8988T (cell line): ENCODE measurements at regions not wholly inside any gene's neighbourhood (a gene's known extent, or its start where the extent isn't known, plus 50 kb on each side); places are given as distances from the start of the nearest gene placed in this dataset.

Source experiments
- DNase-seq: peaks from one replicate; pipeline ENCODE4 v3.0.0; 2011

GRCh38 chr12:77388445-77389265 is 323.3 kb upstream of the E2F7 start:
- DNase-seq = no peak

- DNase-seq = no peak
Observed at GRCh38 chr12:77387671-77388070, 322.3 kb upstream of the E2F7 start.

GRCh38 chr12:77387214-77387613 is 321.8 kb upstream of the E2F7 start:
- no peak for DNase-seq

GRCh38 chr12:77384941-77385340 is 319.6 kb upstream of the E2F7 start:
- DNase-seq = no peak

- DNase-seq = no peak
Observed at GRCh38 chr12:77382096-77382742, 316.9 kb upstream of the E2F7 start.

GRCh38 chr12:77377622-77378021 is 312.3 kb upstream of the E2F7 start:
- no peak for DNase-seq

- no peak for DNase-seq
Observed at GRCh38 chr12:77377116-77377515, 311.7 kb upstream of the E2F7 start.

- DNase-seq = no peak
Observed at GRCh38 chr12:77374673-77375072, 309.3 kb upstream of the E2F7 start.

GRCh38 chr12:77372494-77372893 is 307.1 kb upstream of the E2F7 start:
- no peak for DNase-seq

- no peak for DNase-seq
Observed at GRCh38 chr12:77372026-77372425, 306.7 kb upstream of the E2F7 start.

GRCh38 chr12:77368379-77368778 is 303.0 kb upstream of the E2F7 start:
- no peak for DNase-seq

GRCh38 chr12:77366616-77367015 is 301.2 kb upstream of the E2F7 start:
- no peak for DNase-seq

GRCh38 chr12:77364400-77364799 is 299.0 kb upstream of the E2F7 start:
- DNase-seq = no peak

- no peak for DNase-seq
Observed at GRCh38 chr12:77362509-77363210, 297.3 kb upstream of the E2F7 start.

GRCh38 chr12:77357655-77358054 is 292.3 kb upstream of the E2F7 start:
- DNase-seq = no peak

- DNase-seq = no peak
Observed at GRCh38 chr12:77354766-77355362, 289.5 kb upstream of the E2F7 start.

- no peak for DNase-seq
Observed at GRCh38 chr12:77352946-77353345, 287.6 kb upstream of the E2F7 start.

GRCh38 chr12:77351860-77352259 is 286.5 kb upstream of the E2F7 start:
- no peak for DNase-seq

- no peak for DNase-seq
Observed at GRCh38 chr12:77349689-77350370, 284.5 kb upstream of the E2F7 start.

- no peak for DNase-seq
Observed at GRCh38 chr12:77347017-77347416, 281.6 kb upstream of the E2F7 start.

- DNase-seq = no peak
Observed at GRCh38 chr12:77345336-77345735, 280.0 kb upstream of the E2F7 start.

- no peak for DNase-seq
Observed at GRCh38 chr12:77344651-77345050, 279.3 kb upstream of the E2F7 start.

- no peak for DNase-seq
Observed at GRCh38 chr12:77343291-77343690, 277.9 kb upstream of the E2F7 start.
